ENCODE measurements at regions not wholly inside any gene's neighbourhood (a gene's known extent, or its start where the extent isn't known, plus 50 kb on each side); places are given as distances from the start of the nearest gene placed in this dataset.

DNA sequence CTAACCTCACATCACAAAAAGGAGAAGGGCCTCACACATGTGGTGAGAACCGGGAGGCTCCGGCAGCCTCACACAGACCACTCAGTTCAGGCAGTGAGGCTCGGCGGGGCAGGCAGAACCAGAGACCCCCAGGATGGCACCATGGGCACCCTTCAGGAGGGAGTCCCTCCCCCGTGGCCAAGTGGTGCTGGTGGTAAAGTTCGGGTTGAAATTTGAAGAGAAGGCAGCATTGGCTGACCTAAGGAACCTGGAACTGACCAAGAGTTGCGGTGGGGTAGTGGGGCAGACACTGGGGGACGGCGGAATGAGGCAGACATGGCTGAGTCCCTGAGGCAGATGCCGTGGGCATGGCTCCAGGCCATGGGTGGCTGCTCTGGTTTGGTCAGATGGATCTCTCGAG, 239.3 kb upstream of the MYT1L start:
- H3K36me3 ChIP-seq (replicated peaks): no peaks in the 10 kb centered on the region
- no peaks in the 10 kb centered on the region for H3K9me3 ChIP-seq
- H3K27me3 ChIP-seq (ENCODE audit: low read depth): no peaks in the 10 kb centered on the region
- H3K4me1 ChIP-seq: no peaks in the 10 kb centered on the region
- DNase-seq (ENCODE audit: low spot score in 2 of 2): no peak
- in situ Hi-C loops (cut with MboI; ENCODE audit: low sequenced_read_pairs): no loop called here
- no peak overlapping the region for H3K4me3 ChIP-seq

DNA sequence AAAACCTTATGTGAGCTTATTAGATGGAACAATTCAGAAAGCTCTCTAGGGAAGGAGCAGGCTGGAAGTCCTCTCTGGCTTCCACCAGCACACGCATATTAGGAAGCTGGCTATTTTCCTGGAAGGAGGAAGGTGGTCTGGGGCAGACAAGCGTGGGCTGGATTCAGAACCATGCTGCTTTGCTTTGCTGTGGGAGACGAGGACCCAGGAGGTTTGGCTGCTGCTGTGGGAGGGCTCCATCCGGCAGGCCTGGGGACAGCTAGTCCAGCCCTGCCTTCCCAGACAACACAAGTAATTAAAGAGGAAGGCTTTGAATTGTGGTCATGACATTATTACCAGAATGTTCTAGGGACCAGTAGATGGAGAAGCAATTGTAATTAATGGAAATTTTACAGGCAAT, 238.8 kb upstream of the MYT1L start:
- Histone ChIP-seq H3K27me3 (ENCODE audit: low read depth) (no peaks in the 10 kb centered on the region), H3K36me3 (replicated peaks) (no peaks in the 10 kb centered on the region), H3K4me1 (no peaks in the 10 kb centered on the region), H3K9me3 (no peaks in the 10 kb centered on the region), H3K4me3 (no peak overlapping the region)
- DNase-seq (ENCODE audit: low spot score in 2 of 2): no peak
- in situ Hi-C loops (cut with MboI; ENCODE audit: low sequenced_read_pairs): no loop called here

- H3K4me3 ChIP-seq: no peak overlapping the region
- H3K4me1 ChIP-seq: no peaks in the 10 kb centered on the region
- no peaks in the 10 kb centered on the region for H3K36me3 ChIP-seq (replicated peaks)
- H3K9me3 ChIP-seq: no peaks in the 10 kb centered on the region
- in situ Hi-C loops (cut with MboI; ENCODE audit: low sequenced_read_pairs): no loop called here
- no peaks in the 10 kb centered on the region for H3K27me3 ChIP-seq (ENCODE audit: low read depth)
- no peak for DNase-seq (ENCODE audit: low spot score in 2 of 2)
Observed at GRCh38 chr2:2569306-2569705, 238.2 kb upstream of the MYT1L start.

- Histone ChIP-seq H3K36me3 (replicated peaks) (no peaks in the 10 kb centered on the region), H3K4me3 (no peak overlapping the region), H3K9me3 (no peaks in the 10 kb centered on the region), H3K4me1 (no peaks in the 10 kb centered on the region), H3K27me3 (ENCODE audit: low read depth) (no peaks in the 10 kb centered on the region)
- in situ Hi-C loops (cut with MboI; ENCODE audit: low sequenced_read_pairs): no loop called here
- DNase-seq (ENCODE audit: low spot score in 2 of 2): no peak
Observed at GRCh38 chr2:2568411-2568810, 237.3 kb upstream of the MYT1L start.

DNA sequence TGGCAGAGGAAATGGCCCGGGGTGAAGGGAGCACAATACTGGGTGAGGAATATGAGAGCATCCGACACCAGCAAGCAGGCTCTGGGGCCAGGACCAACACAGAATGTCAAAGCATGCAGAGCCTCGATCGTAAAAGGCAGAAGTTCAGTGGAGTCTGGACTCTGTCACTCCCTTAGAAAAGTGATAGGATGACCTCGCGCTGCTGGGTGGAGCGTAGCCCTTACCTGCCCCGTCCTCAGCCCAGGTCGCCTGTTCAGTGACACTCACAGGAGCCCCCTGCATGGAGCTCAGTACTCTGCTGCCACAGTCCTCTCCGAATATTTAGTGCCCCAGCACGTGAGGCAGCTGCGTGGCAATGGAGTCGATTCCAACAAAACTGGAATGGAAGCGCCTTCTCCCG, 236.7 kb upstream of the MYT1L start:
- DNase-seq (ENCODE audit: low spot score in 2 of 2): no peak
- Histone ChIP-seq H3K9me3 (no peaks in the 10 kb centered on the region), H3K4me3 (no peak overlapping the region), H3K36me3 (replicated peaks) (no peaks in the 10 kb centered on the region), H3K27me3 (ENCODE audit: low read depth) (no peaks in the 10 kb centered on the region), H3K4me1 (no peaks in the 10 kb centered on the region)
- in situ Hi-C loops (cut with MboI; ENCODE audit: low sequenced_read_pairs): no loop called here

DNA sequence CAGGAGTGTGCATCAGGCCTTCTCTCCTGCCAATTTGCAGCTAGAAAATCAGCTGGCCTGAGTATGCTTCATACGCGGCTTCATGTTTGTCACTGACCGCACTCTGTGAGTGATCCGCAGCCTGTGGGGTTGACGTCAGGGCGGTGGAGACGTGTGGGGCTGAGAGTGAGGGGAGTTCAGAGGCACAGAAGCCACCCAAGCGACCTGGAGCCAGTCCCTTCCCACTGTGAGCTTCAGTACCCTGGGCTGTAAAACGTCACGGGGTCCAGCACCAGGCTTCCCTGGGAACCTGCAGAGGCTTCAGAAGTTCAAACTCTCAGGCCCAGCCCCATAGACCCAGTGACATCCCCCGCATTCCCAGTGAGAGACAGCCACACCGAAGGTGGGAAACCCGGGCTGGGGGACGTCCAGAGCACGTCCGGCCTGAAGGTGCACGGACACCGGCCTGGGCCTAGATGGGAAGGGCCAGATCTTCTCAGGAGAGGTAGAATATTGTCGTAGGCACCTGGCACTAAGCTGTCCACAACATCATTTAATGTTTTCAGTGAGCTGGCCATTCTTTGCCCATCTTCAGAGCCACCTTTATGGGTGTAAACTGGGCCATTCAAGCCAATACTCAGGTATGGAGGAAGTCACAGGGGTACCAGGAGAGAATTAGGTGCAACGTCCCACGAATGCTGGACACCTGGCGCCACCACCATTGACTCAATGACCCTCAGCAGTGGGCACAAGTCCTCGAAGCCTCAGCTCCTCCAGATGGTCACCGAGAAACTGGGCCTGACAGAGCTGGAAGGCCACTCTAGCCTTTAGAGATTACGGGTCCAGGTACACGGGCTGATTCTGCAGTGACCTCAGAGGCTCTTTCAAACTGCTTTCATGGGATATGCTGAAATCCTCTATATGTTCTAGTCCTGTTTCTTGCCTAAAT, 235.6 kb upstream of the MYT1L start:
- Histone ChIP-seq H3K4me1 (no peaks in the 10 kb centered on the region), H3K27me3 (ENCODE audit: low read depth) (no peaks in the 10 kb centered on the region), H3K4me3 (no peak overlapping the region), H3K9me3 (no peaks in the 10 kb centered on the region), H3K36me3 (replicated peaks) (no peaks in the 10 kb centered on the region)
- DNase-seq (ENCODE audit: low spot score in 2 of 2): no peak
- in situ Hi-C loops (cut with MboI; ENCODE audit: low sequenced_read_pairs): no loop called here

- H3K4me3 ChIP-seq: no peak overlapping the region
- no peak for DNase-seq (ENCODE audit: low spot score in 2 of 2)
- in situ Hi-C loops (cut with MboI; ENCODE audit: low sequenced_read_pairs): no loop called here
- H3K4me1 ChIP-seq: no peaks in the 10 kb centered on the region
- H3K27me3 ChIP-seq (ENCODE audit: low read depth): no peaks in the 10 kb centered on the region
- H3K9me3 ChIP-seq: no peaks in the 10 kb centered on the region
- no peaks in the 10 kb centered on the region for H3K36me3 ChIP-seq (replicated peaks)
Observed at GRCh38 chr2:2565671-2566070, 234.6 kb upstream of the MYT1L start.

- DNase-seq (ENCODE audit: low spot score in 2 of 2): no peak
- H3K9me3 ChIP-seq: no peaks in the 10 kb centered on the region
- H3K36me3 ChIP-seq (replicated peaks): no peaks in the 10 kb centered on the region
- no peak overlapping the region for H3K4me3 ChIP-seq
- H3K4me1 ChIP-seq: no peaks in the 10 kb centered on the region
- in situ Hi-C loops (cut with MboI; ENCODE audit: low sequenced_read_pairs): no loop called here
- no peaks in the 10 kb centered on the region for H3K27me3 ChIP-seq (ENCODE audit: low read depth)
Observed at GRCh38 chr2:2564300-2565078, 233.4 kb upstream of the MYT1L start.

GRCh38 chr2:2563309-2563860, 232.3 kb upstream of the MYT1L start:
- DNase-seq (ENCODE audit: low spot score in 2 of 2): no peak
- H3K4me1 ChIP-seq: no peaks in the 10 kb centered on the region
- H3K9me3 ChIP-seq: no peaks in the 10 kb centered on the region
- H3K4me3 ChIP-seq: no peak overlapping the region
- H3K27me3 ChIP-seq (ENCODE audit: low read depth): no peaks in the 10 kb centered on the region
- in situ Hi-C loops (cut with MboI; ENCODE audit: low sequenced_read_pairs): no loop called here
- H3K36me3 ChIP-seq (replicated peaks): no peaks in the 10 kb centered on the region

- Histone ChIP-seq H3K4me3 (no peak overlapping the region), H3K27me3 (ENCODE audit: low read depth) (no peaks in the 10 kb centered on the region), H3K4me1 (no peaks in the 10 kb centered on the region), H3K9me3 (no peaks in the 10 kb centered on the region), H3K36me3 (replicated peaks) (no peaks in the 10 kb centered on the region)
- DNase-seq (ENCODE audit: low spot score in 2 of 2): no peak
- in situ Hi-C loops (cut with MboI; ENCODE audit: low sequenced_read_pairs): no loop called here
Observed at GRCh38 chr2:2562867-2563266, 231.8 kb upstream of the MYT1L start.

GRCh38 chr2:2561346-2562095, 230.4 kb upstream of the MYT1L start:
- Histone ChIP-seq H3K9me3 (no peaks in the 10 kb centered on the region), H3K4me3 (no peak overlapping the region), H3K27me3 (ENCODE audit: low read depth) (no peaks in the 10 kb centered on the region), H3K36me3 (replicated peaks) (no peaks in the 10 kb centered on the region), H3K4me1 (no peaks in the 10 kb centered on the region)
- DNase-seq (ENCODE audit: low spot score in 2 of 2): no peak
- in situ Hi-C loops (cut with MboI; ENCODE audit: low sequenced_read_pairs): no loop called here

- no peaks in the 10 kb centered on the region for H3K36me3 ChIP-seq (replicated peaks)
- H3K27me3 ChIP-seq (ENCODE audit: low read depth): no peaks in the 10 kb centered on the region
- no peaks in the 10 kb centered on the region for H3K9me3 ChIP-seq
- H3K4me1 ChIP-seq: no peaks in the 10 kb centered on the region
- in situ Hi-C loops (cut with MboI; ENCODE audit: low sequenced_read_pairs): no loop called here
- no peak overlapping the region for H3K4me3 ChIP-seq
- DNase-seq (ENCODE audit: low spot score in 2 of 2): no peak
Observed at GRCh38 chr2:2560374-2561015, 229.4 kb upstream of the MYT1L start.

DNA sequence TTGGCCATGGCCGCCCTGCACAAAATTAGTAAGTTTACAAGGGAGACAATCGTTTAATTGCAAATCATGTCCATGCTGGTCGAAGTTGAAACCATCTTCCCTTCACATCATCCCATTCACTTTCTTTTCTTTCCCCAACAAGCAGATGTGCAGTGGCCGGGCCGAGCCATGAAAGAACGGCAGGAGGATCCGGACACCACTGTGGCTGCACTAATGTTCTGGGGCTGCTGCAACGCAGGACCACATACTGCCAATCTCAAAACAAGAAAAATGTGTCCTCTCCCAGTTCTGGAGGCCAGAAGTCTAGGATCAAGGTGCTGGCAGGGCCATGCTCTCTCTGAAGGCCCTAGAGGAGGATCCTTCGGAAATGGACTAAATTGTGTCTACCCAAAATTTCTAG, 227.4 kb upstream of the MYT1L start:
- H3K4me1 ChIP-seq: no peaks in the 10 kb centered on the region
- H3K4me3 ChIP-seq: no peak overlapping the region
- no peak for DNase-seq (ENCODE audit: low spot score in 2 of 2)
- H3K36me3 ChIP-seq (replicated peaks): no peaks in the 10 kb centered on the region
- in situ Hi-C loops (cut with MboI; ENCODE audit: low sequenced_read_pairs): no loop called here
- H3K27me3 ChIP-seq (ENCODE audit: low read depth): no peaks in the 10 kb centered on the region
- H3K9me3 ChIP-seq: no peaks in the 10 kb centered on the region
